ENCODE measurements at regions not wholly inside any gene's neighbourhood (a gene's known extent, or its start where the extent isn't known, plus 50 kb on each side); places are given as distances from the start of the nearest gene placed in this dataset.

- CTCF ChIA-PET = no interaction called here
- Histone ChIP-seq H3K4me2 (ENCODE audit: low read length) (no peak overlapping the region), H3K9me2 (ENCODE audit: insufficient read depth) (no peaks in the 10 kb centered on the region), H3K9ac (ENCODE audit: low read length) (no peak overlapping the region), H3K4me1 (ENCODE audit: control insufficient read depth in 1 of 2, insufficient read depth in 2 of 2, low read length in 2 of 2) (no peaks in the 10 kb centered on the region), H3K79me2 (ENCODE audit: insufficient read depth, low read length) (no peaks in the 10 kb centered on the region), H4K20me1 (ENCODE audit: insufficient read depth) (no peaks in the 10 kb centered on the region), H3K4me3 (replicated peaks in 1 of 2; ENCODE audit: low read depth in 1 of 2, low read length in 2 of 2) (no peak overlapping the region), H2AFZ (ENCODE audit: low read depth, low read length, poor library complexity, severe bottlenecking) (no peak overlapping the region), H3K36me3 (ENCODE audit: control insufficient read depth in 1 of 2, insufficient read depth in 2 of 2, low read length in 2 of 2) (no peaks in the 10 kb centered on the region), H3K27me3 (ENCODE audit: insufficient read depth, low read length) (no peaks in the 10 kb centered on the region), H3K27ac (ENCODE audit: low read depth, low read length) (no peak overlapping the region), H3K9me3 (ENCODE audit: control insufficient read depth in 1 of 2, insufficient read depth in 1 of 2, low read depth in 1 of 2, low read length in 2 of 2) (peaks cover 0 to 11% of the 10 kb centered on the region in 2 experiments; a peak in 2 of 4 replicates)
- no TSS peak for BruUV-seq (replicated peaks)
- intact Hi-C loops (cut with micrococcal nuclease) = no loop called here
- no peak for ATAC-seq
- RAD21 ChIA-PET (ENCODE audit: low non-redundant PET in 1 of 2, low total read pairs in 2 of 2, uncharacterized antibody in 2 of 2, unreplicated experiment in 2 of 2) = no interaction called here
- TF ChIP-seq EZH2 (IDR thresholded peaks at IDR 0.05) = no peak
- TF ChIP-seq REST (IDR thresholded peaks at IDR 0.05; ENCODE audit: low read depth) = no peak
- peak; percentile 42 for TF ChIP-seq TCF7L2 (IDR thresholded peaks at IDR 0.05; ENCODE audit: borderline replicate concordance, extremely low read depth, insufficient read depth, insufficient read length)
- no peak for TF ChIP-seq FOSL1 (IDR thresholded peaks at IDR 0.05; ENCODE audit: low read depth)
- no peak for TF ChIP-seq ZNF274 (IDR thresholded peaks at IDR 0.05; ENCODE audit: low read depth, low read length)
- TF ChIP-seq SP1 (IDR thresholded peaks at IDR 0.05; ENCODE audit: low read depth) = no peak
- no peak for TF ChIP-seq EGR1 (IDR thresholded peaks at IDR 0.05; ENCODE audit: low read depth)
- POLR2A ChIA-PET = no interaction called here
- DNase-seq (ENCODE audit: low read depth, low spot score) = no peak
These were observed 100.3 kb downstream of the HS3ST1 start for GRCh38 chr4:11328401-11328800.

- no peaks in the 10 kb centered on the region for H3K27me3 ChIP-seq (ENCODE audit: insufficient read depth, low read length)
- no peaks in the 10 kb centered on the region for H3K36me3 ChIP-seq (ENCODE audit: control insufficient read depth in 1 of 2, insufficient read depth in 2 of 2, low read length in 2 of 2)
- no peak overlapping the region for H3K4me3 ChIP-seq (replicated peaks in 1 of 2; ENCODE audit: low read depth in 1 of 2, low read length in 2 of 2)
- DNase-seq (ENCODE audit: low read depth, low spot score) (no peak), ATAC-seq (no peak)
- H3K4me2 ChIP-seq (ENCODE audit: low read length) = no peak overlapping the region
- no peaks in the 10 kb centered on the region for H4K20me1 ChIP-seq (ENCODE audit: insufficient read depth)
- no peak overlapping the region for H2AFZ ChIP-seq (ENCODE audit: low read depth, low read length, poor library complexity, severe bottlenecking)
- no TSS peak for BruUV-seq (replicated peaks)
- no peak overlapping the region for H3K9ac ChIP-seq (ENCODE audit: low read length)
- RAD21 ChIA-PET (ENCODE audit: low non-redundant PET in 1 of 2, low total read pairs in 2 of 2, uncharacterized antibody in 2 of 2, unreplicated experiment in 2 of 2) = no interaction called here
- intact Hi-C loops (cut with micrococcal nuclease) = no loop called here
- CTCF ChIA-PET = no interaction called here
- no peaks in the 10 kb centered on the region for H3K79me2 ChIP-seq (ENCODE audit: insufficient read depth, low read length)
- POLR2A ChIA-PET = no interaction called here
- no peaks in the 10 kb centered on the region for H3K4me1 ChIP-seq (ENCODE audit: control insufficient read depth in 1 of 2, insufficient read depth in 2 of 2, low read length in 2 of 2)
- no peak overlapping the region for H3K27ac ChIP-seq (ENCODE audit: low read depth, low read length)
- H3K9me2 ChIP-seq (ENCODE audit: insufficient read depth) = no peaks in the 10 kb centered on the region
- H3K9me3 ChIP-seq (ENCODE audit: control insufficient read depth in 1 of 2, insufficient read depth in 1 of 2, low read depth in 1 of 2, low read length in 2 of 2) = peaks cover 0 to 14% of the 10 kb centered on the region in 2 experiments; a peak in 2 of 4 replicates
- TF ChIP-seq MAX (IDR thresholded peaks at IDR 0.05) = no peak
- no peak for TF ChIP-seq CTCF (IDR thresholded peaks at IDR 0.05 in 2 of 3, conservative IDR thresholded peaks at IDR 0.05 in 1 of 3; ENCODE audit: borderline replicate concordance in 1 of 3, insufficient read depth in 1 of 3, low read depth in 2 of 3, low read length in 2 of 3)
- no peak for TF ChIP-seq POLR2AphosphoS5 (IDR thresholded peaks at IDR 0.05; ENCODE audit: low read depth, low read length)
- TF ChIP-seq ZNF274 (IDR thresholded peaks at IDR 0.05; ENCODE audit: low read depth, low read length) = no peak
- TF ChIP-seq FOSL1 (IDR thresholded peaks at IDR 0.05; ENCODE audit: low read depth) = no peak
- TF ChIP-seq EZH2phosphoT487 (IDR thresholded peaks at IDR 0.05; ENCODE audit: borderline replicate concordance) = no peak
- TF ChIP-seq CBX3 (IDR thresholded peaks at IDR 0.05; ENCODE audit: low read depth) = no peak
- TF ChIP-seq POLR2A (IDR thresholded peaks at IDR 0.05; ENCODE audit: borderline replicate concordance, extremely low read depth, insufficient read depth, insufficient read length) = no peak
- no peak for TF ChIP-seq ELF1 (IDR thresholded peaks at IDR 0.05; ENCODE audit: borderline replicate concordance, low read depth)
- no peak for TF ChIP-seq EZH2 (IDR thresholded peaks at IDR 0.05)
- TF ChIP-seq ATF3 (IDR thresholded peaks at IDR 0.05) = no peak
These were observed 102.7 kb downstream of the HS3ST1 start for GRCh38 chr4:11326021-11326420.
